Peyer's patch (tissue), 4 donors: ENCODE measurements at regions not wholly inside any gene's neighbourhood (a gene's known extent, or its start where the extent isn't known, plus 50 kb on each side); places are given as distances from the start of the nearest gene placed in this dataset.
"Not testable (repeated sequence)": the region's sequence is repeated elsewhere in the genome, so short reads cannot be mapped to it uniquely, and the experiment has no call there.

Experiments
- CTCF ChIP-seq, 6 experiments: fragments of 450-650 bp in 4 of 6; fragments of 200-600 bp in 2 of 6; sonication (generic) in 1 of 6; IDR thresholded peaks; one replicate each; pipeline ENCODE4 v1.5.1; 2017 to 2019; ENCODE audit warnings: antibody characterized with exemption in 6 of 6, mild to moderate bottlenecking in 3 of 6, moderate library complexity in 1 of 6
- POLR2A ChIP-seq, 2 donors: fragments of 450-650 bp; IDR thresholded peaks; one replicate each; pipeline ENCODE4 v1.5.1; 2017; ENCODE audit warnings: antibody characterized with exemption in 2 of 2, mild to moderate bottlenecking in 2 of 2, moderate library complexity in 2 of 2

GRCh38 chr1:177406323-177406722 lies 235.6 kb downstream of the BRINP2 start:
- not testable (repeated sequence) for TF ChIP-seq CTCF, POLR2A (IDR thresholded peaks at IDR 0.05)
